Neural cell (in vitro differentiated cells): ENCODE measurements at regions not wholly inside any gene's neighbourhood (a gene's known extent, or its start where the extent isn't known, plus 50 kb on each side); places are given as distances from the start of the nearest gene placed in this dataset.

ENCODE experiments used
- H2AFZ ChIP-seq: fragments of 200-600, 300-800 bp; sonication (generic), shearing (Covaris generic); 2 replicates; pipeline ENCODE4 v1.6.0; 2014; ENCODE audit warnings: low read depth, mild to moderate bottlenecking, antibody characterized with exemption, low read length, moderate library complexity
- H3F3A ChIP-seq: fragments of 200-600 bp; shearing (Covaris generic); 2 replicates; pipeline ENCODE4 v1.6.1; 2016; ENCODE audit warnings: mild to moderate bottlenecking, moderate library complexity, mixed read lengths, antibody characterized with exemption, low read length; ENCODE audit not compliant: insufficient read depth, poor library complexity, severe bottlenecking
- H3K27ac ChIP-seq: fragments of 200-600, 300-800 bp; sonication (generic), shearing (Covaris generic); 2 replicates; pipeline ENCODE4 v1.5.1; 2014; ENCODE audit warnings: mild to moderate bottlenecking, low read length, moderate library complexity
- H3K27me3 ChIP-seq: fragments of 300-800, 200-600 bp; sonication (generic), shearing (Covaris generic); 2 replicates; pipeline ENCODE4 v1.6.0; 2014; ENCODE audit warnings: mild to moderate bottlenecking, low read depth, low read length, moderate library complexity; ENCODE audit not compliant: insufficient read depth
- H3K36me3 ChIP-seq: fragments of 300-800, 200-600 bp; sonication (generic), shearing (Covaris generic); 2 replicates; pipeline ENCODE4 v1.5.1; 2014; ENCODE audit warnings: mild to moderate bottlenecking, antibody characterized with exemption, low read length, moderate library complexity; ENCODE audit not compliant: insufficient read depth
- H3K4me2 ChIP-seq: fragments of 300-800, 200-600 bp; sonication (generic), shearing (Covaris generic); 2 replicates; pipeline ENCODE4 v1.6.0; 2014; ENCODE audit warnings: mild to moderate bottlenecking, low read length
- H3K4me3 ChIP-seq: fragments of 300-800, 200-600 bp; sonication (generic), shearing (Covaris generic); 2 replicates; pipeline ENCODE4 v1.5.1; 2014; ENCODE audit warnings: mild to moderate bottlenecking, low read length, moderate library complexity
- H3K79me2 ChIP-seq: fragments of 200-600 bp; shearing (Covaris generic); replicated peaks from 2 replicates; pipeline ENCODE4 v1.6.0; 2014; ENCODE audit warnings: mild to moderate bottlenecking, low read length, moderate library complexity; ENCODE audit not compliant: insufficient read depth
- H3K9ac ChIP-seq: fragments of 300-800, 200-600 bp; sonication (generic), shearing (Covaris generic); 2 replicates; pipeline ENCODE4 v1.6.1; 2016; ENCODE audit warnings: mild to moderate bottlenecking, low read length, mixed read lengths
- H3K9me2 ChIP-seq: fragments of 200-600 bp; shearing (Covaris generic); 2 replicates; pipeline ENCODE4 v1.6.1; 2016; ENCODE audit warnings: mild to moderate bottlenecking, low read length, mixed read lengths; ENCODE audit not compliant: insufficient read depth
- H3K9me3 ChIP-seq: fragments of 200-600, 300-800 bp; sonication (generic), shearing (Covaris generic); 2 replicates; pipeline ENCODE4 v1.6.1; 2016; ENCODE audit warnings: mild to moderate bottlenecking, mixed run types, low read length, moderate library complexity, mixed read lengths
- H4K20me1 ChIP-seq: fragments of 200-600 bp; shearing (Covaris generic); 2 replicates; pipeline ENCODE4 v1.6.1; 2016; ENCODE audit warnings: mild to moderate bottlenecking, mixed run types; ENCODE audit not compliant: insufficient read depth
- CTCF ChIP-seq: fragments of 450-650 bp; IDR thresholded peaks from 2 replicates; pipeline ENCODE4 v1.5.1; 2014; ENCODE audit warnings: antibody characterized with exemption, mild to moderate bottlenecking, moderate library complexity; ENCODE audit not compliant: poor library complexity, severe bottlenecking
- EP300 ChIP-seq: fragments of 450-650 bp; conservative IDR thresholded peaks from 2 replicates; pipeline ENCODE4 v1.6.1; 2014; ENCODE audit warnings: antibody characterized with exemption, mild to moderate bottlenecking, moderate library complexity; ENCODE audit not compliant: poor library complexity, severe bottlenecking
- EZH2 ChIP-seq: fragments of 200-600, 300-800 bp; shearing (Covaris generic), sonication (generic); IDR thresholded peaks from 2 replicates; pipeline ENCODE4 v1.6.1; 2014; ENCODE audit warnings: antibody characterized with exemption, low read length, borderline replicate concordance, mild to moderate bottlenecking; ENCODE audit not compliant: insufficient read depth, poor library complexity, severe bottlenecking
- MXI1 ChIP-seq: fragments of 450-650 bp; conservative IDR thresholded peaks from 2 replicates; pipeline ENCODE4 v1.6.1; 2014; ENCODE audit warnings: antibody characterized with exemption, mild to moderate bottlenecking; ENCODE audit not compliant: poor library complexity, severe bottlenecking
- POLR2AphosphoS5 ChIP-seq: IDR thresholded peaks from 2 replicates; pipeline ENCODE4 v1.6.1; 2012
- RAD21 ChIP-seq: fragments of 450-650 bp; conservative IDR thresholded peaks from 2 replicates; pipeline ENCODE4 v1.6.1; 2014; ENCODE audit warnings: antibody characterized with exemption, mild to moderate bottlenecking, moderate library complexity
- REST ChIP-seq: IDR thresholded peaks from 2 replicates; pipeline ENCODE4 v1.6.1; 2012; ENCODE audit warnings: borderline replicate concordance
- SMC3 ChIP-seq: fragments of 450-650 bp; conservative IDR thresholded peaks from 2 replicates; pipeline ENCODE4 v1.6.1; 2014; ENCODE audit warnings: antibody characterized with exemption, mild to moderate bottlenecking, moderate library complexity; ENCODE audit not compliant: poor library complexity
- TAF1 ChIP-seq: IDR thresholded peaks from 2 replicates; pipeline ENCODE4 v1.6.1; 2012; ENCODE audit warnings: low read depth

GRCh38 chr4:24657768-24658617 is 73.6 kb upstream of the DHX15 start:
- H3K4me3 ChIP-seq, result no peak overlapping the region

More at GRCh38 chr4:24657768-24658617, 73.6 kb upstream of the DHX15 start:
- Histone ChIP-seq H3K9me2 (no peaks in the 10 kb centered on the region), H3K27ac (no peak overlapping the region), H3K79me2 (no peaks in the 10 kb centered on the region), H2AFZ (no peak overlapping the region), H3K36me3 (no peaks in the 10 kb centered on the region), H3F3A (no peaks in the 10 kb centered on the region), H3K9me3 (no peaks in the 10 kb centered on the region), H3K27me3 (no peaks in the 10 kb centered on the region), H3K9ac (no peak overlapping the region), H4K20me1 (no peaks in the 10 kb centered on the region), H3K4me2 (no peak overlapping the region)
- TF ChIP-seq TAF1 (no peak), POLR2AphosphoS5 (no peak), RAD21 (no peak), SMC3 (no peak), CTCF (no peak), MXI1 (no peak), EZH2 (no peak), EP300 (no peak), REST (no peak)
